ENCODE measurements at regions not wholly inside any gene's neighbourhood (a gene's known extent, or its start where the extent isn't known, plus 50 kb on each side); places are given as distances from the start of the nearest gene placed in this dataset. TPM values are rescaled to one million over a fixed set of nuclear protein-coding genes. Genes with fewer than 3 reads are reported as not detected.
"Not testable (repeated sequence)": the region's sequence is repeated elsewhere in the genome, so short reads cannot be mapped to it uniquely, and the experiment has no call there.

GRCh38 chr9:61447189-61447588 is 257.4 kb downstream of the SPATA31A7 start:
- H3K4me3 ChIP-seq; H3K4me1 ChIP-seq; ATAC-seq; H3K9me3 ChIP-seq; DNase-seq; H3K27me3 ChIP-seq; H3K36me3 ChIP-seq (replicated peaks in 1 of 2; ENCODE audit: insufficient read depth in 1 of 2, low read depth in 2 of 2); intact Hi-C loops (cut with DNase I); H3K27ac ChIP-seq: not testable (repeated sequence)
- WGBS, 2 donors, result no CpG with 5 or more reads among the region's 10 CpGs

DNA sequence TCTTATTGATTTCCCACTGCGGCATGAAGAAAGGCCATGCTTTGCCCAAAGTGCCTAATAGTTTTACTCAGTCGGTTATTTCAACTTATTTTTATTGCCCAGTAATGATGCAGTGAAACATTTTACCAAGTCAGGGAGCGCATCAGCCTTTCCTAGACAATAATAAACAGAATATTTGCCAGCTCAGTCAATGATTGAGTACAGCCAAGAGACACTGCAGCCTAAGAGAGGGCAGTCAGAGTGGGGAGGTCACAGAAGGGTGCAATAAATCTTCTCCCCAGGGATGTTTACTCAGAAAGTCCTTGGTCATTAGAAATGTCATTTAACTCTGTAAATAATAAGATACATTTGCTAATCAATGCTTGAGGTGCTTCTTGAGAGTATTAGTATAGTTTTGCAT is 271.0 kb downstream of the SPATA31A7 start:
- ATAC-seq; intact Hi-C loops (cut with DNase I); H3K27ac ChIP-seq; H3K27me3 ChIP-seq; H3K9me3 ChIP-seq; H3K36me3 ChIP-seq (replicated peaks in 1 of 2; ENCODE audit: insufficient read depth in 1 of 2, low read depth in 2 of 2); DNase-seq; H3K4me1 ChIP-seq; H3K4me3 ChIP-seq: not testable (repeated sequence)
- no CpG with 5 or more reads among the region's 3 CpGs for WGBS, 2 donors

Small RNA genes lying in the stretch of these regions (small RNA-seq; reads per million reads assigned to genes)
- gene RN7SL462P, result not detected
